Naive thymus-derived CD4-positive, alpha-beta T cell (primary cell): ENCODE measurements at regions not wholly inside any gene's neighbourhood (a gene's known extent, or its start where the extent isn't known, plus 50 kb on each side); places are given as distances from the start of the nearest gene placed in this dataset.

Experiments
- ATAC-seq: fragments of 150-1000 bp; cut with Tn5 transposase; 2 replicates; pipeline ENCODE4 v1.10.0; 2021; ENCODE audit warnings: mild to moderate bottlenecking, moderate library complexity
- CTCF ChIA-PET: fragments of 350-600 bp; sonication (Branson Sonifier 250); formaldehyde crosslinking; loops from one replicate; lab custom pipeline; 2021; ENCODE audit warnings: antibody characterized with exemption; lab: Charles Lee
- POLR2A ChIA-PET: fragments of 350-600 bp; sonication (Branson Sonifier 250); formaldehyde crosslinking; loops from one replicate; lab custom pipeline; 2021; ENCODE audit warnings: antibody characterized with exemption, inconsistent platforms; lab: Charles Lee
- DNase-seq, 9 donors: peaks; one replicate each; pipeline versions ENCODE4 v3.0.0 to v3.0.0-alpha.2; 2020 to 2022; ENCODE audit warnings: mixed read lengths in 1 of 9
- H3K27ac ChIP-seq: one replicate; pipeline ENCODE4 v1.7.0; 2013; ENCODE audit warnings: mild to moderate bottlenecking, low read depth, low read length, moderate library complexity
- H3K27me3 ChIP-seq, 2 donors: one replicate each; pipeline ENCODE4 v1.7.0; 2013; ENCODE audit warnings: low read length in 2 of 2, mild to moderate bottlenecking in 2 of 2, moderate library complexity in 2 of 2; ENCODE audit not compliant: control insufficient read depth in 2 of 2, insufficient read depth in 2 of 2
- H3K36me3 ChIP-seq, 3 experiments: 1 replicate in 2 of 3; 2 replicates in 1 of 3; pipeline ENCODE4 v1.7.0; 2013; ENCODE audit warnings: low read length in 3 of 3, mild to moderate bottlenecking in 3 of 3, moderate library complexity in 1 of 3; ENCODE audit not compliant: insufficient read depth in 3 of 3, control insufficient read depth in 2 of 3
- H3K4me1 ChIP-seq, 2 donors: one replicate each; pipeline ENCODE4 v1.7.0; 2013; ENCODE audit warnings: low read length in 2 of 2, mild to moderate bottlenecking in 2 of 2, moderate library complexity in 1 of 2; ENCODE audit not compliant: control insufficient read depth in 2 of 2, insufficient read depth in 2 of 2
- H3K4me3 ChIP-seq: 2 replicates; pipeline ENCODE4 v1.7.0; 2013; ENCODE audit warnings: mild to moderate bottlenecking, low read length
- H3K9me3 ChIP-seq, 3 experiments: 1 replicate in 2 of 3; 2 replicates in 1 of 3; pipeline ENCODE4 v1.7.0; 2013; ENCODE audit warnings: low read length in 3 of 3; ENCODE audit not compliant: control insufficient read depth in 2 of 3
- H3K27ac Mint-ChIP-seq, 9 donors: one replicate each; pipeline ENCODE4 v1.8.0; 2020 to 2022; ENCODE audit warnings: mixed read lengths in 9 of 9, mild to moderate bottlenecking in 8 of 9, moderate library complexity in 5 of 9, inconsistent platforms in 2 of 9
- H3K27me3 Mint-ChIP-seq, 5 donors: one replicate each; pipeline ENCODE4 v1.8.0; 2021 to 2022; ENCODE audit warnings: mixed read lengths in 5 of 5, mild to moderate bottlenecking in 1 of 5
- H3K36me3 Mint-ChIP-seq, 5 donors: one replicate each; pipeline ENCODE4 v1.8.0; 2020 to 2022; ENCODE audit warnings: mixed read lengths in 5 of 5, mild to moderate bottlenecking in 3 of 5, inconsistent platforms in 1 of 5
- H3K4me1 Mint-ChIP-seq, 7 donors: one replicate each; pipeline ENCODE4 v1.8.0; 2020 to 2022; ENCODE audit warnings: mixed read lengths in 7 of 7, mild to moderate bottlenecking in 3 of 7, inconsistent platforms in 1 of 7
- H3K4me3 Mint-ChIP-seq, 10 donors: one replicate each; pipeline ENCODE4 v1.8.0; 2020 to 2022; ENCODE audit warnings: mild to moderate bottlenecking in 10 of 10, mixed read lengths in 10 of 10, moderate library complexity in 6 of 10, inconsistent platforms in 2 of 10
- H3K9me3 Mint-ChIP-seq, 11 donors: one replicate each; pipeline ENCODE4 v1.8.0; 2020 to 2022; ENCODE audit warnings: mixed read lengths in 11 of 11, mild to moderate bottlenecking in 4 of 11, inconsistent platforms in 1 of 11, moderate library complexity in 1 of 11
- intact Hi-C, 2 donors: fragments of 100-400 bp; cut with micrococcal nuclease; formaldehyde crosslinking; loops; one replicate each; pipeline ENCODE4 v1.15.1; 2023

DNA sequence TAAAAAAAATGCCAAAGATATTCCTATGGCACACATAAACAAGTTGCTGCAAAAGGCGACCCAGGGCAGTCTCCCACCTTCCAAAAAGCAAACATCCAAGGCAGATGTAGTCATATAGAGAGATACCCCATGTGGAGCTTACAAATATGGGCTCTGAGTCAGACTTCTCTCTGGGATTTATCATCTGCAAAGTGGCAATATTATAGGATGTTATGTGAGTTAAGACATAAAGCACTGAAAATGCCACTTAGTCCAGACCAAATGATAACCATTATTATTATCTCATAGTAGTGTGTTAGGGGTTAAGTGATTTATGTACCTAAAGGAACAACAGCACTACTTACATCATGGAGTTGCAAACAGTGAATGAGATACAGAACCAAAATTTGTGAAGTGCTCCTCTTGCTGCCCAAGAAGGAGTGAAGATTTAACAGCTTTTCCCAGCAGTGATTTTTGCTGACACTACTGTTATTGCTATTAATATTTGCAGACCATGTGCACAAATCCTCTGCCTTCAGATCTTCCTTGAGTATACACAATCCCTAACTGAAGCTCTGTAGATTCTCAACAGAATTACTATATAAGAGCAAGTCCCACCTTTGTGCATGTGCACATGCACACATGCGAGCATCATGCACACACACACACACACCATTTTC is 560.0 kb upstream of the SALL1 start:
- CTCF ChIA-PET, result no interaction called here
- Histone ChIP-seq H3K27ac (no peak overlapping the region), H3K4me3 (no peak overlapping the region), H3K27me3 (no peaks in the 10 kb centered on the region), H3K36me3 (no peaks in the 10 kb centered on the region), H3K9me3 (peaks cover 0 to 7% (median 0%) of the 10 kb centered on the region in 3 experiments), H3K4me1 (no peaks in the 10 kb centered on the region)
- ATAC-seq, result no peak
- Mint-ChIP-seq H3K36me3 (peaks cover 0 to 7% (median 0%) of the 10 kb centered on the region in 5 donors), H3K4me3 (no peak overlapping the region), H3K27ac (no peak overlapping the region), H3K9me3 (peaks cover 5 to 34% (median 22%) of the 10 kb centered on the region in 11 donors), H3K27me3 (peaks cover 0 to 5% (median 0%) of the 10 kb centered on the region in 5 donors), H3K4me1 (peaks cover 0 to 6% (median 0%) of the 10 kb centered on the region in 7 donors)
- POLR2A ChIA-PET, result no interaction called here
- no peak for DNase-seq
- intact Hi-C loops, result no loop called here

- Histone ChIP-seq H3K27me3 (no peaks in the 10 kb centered on the region), H3K4me1 (no peaks in the 10 kb centered on the region), H3K27ac (no peak overlapping the region), H3K9me3 (peaks cover 0 to 7% (median 0%) of the 10 kb centered on the region in 3 experiments), H3K4me3 (no peak overlapping the region), H3K36me3 (no peaks in the 10 kb centered on the region)
- DNase-seq (no peak), ATAC-seq (no peak)
- Mint-ChIP-seq H3K27me3 (peaks cover 0 to 5% (median 0%) of the 10 kb centered on the region in 5 donors), H3K9me3 (peaks cover 5 to 35% (median 24%) of the 10 kb centered on the region in 11 donors), H3K36me3 (peaks cover 0 to 7% (median 0%) of the 10 kb centered on the region in 5 donors), H3K4me3 (no peak overlapping the region), H3K27ac (no peak overlapping the region), H3K4me1 (peaks cover 0 to 6% (median 0%) of the 10 kb centered on the region in 7 donors)
- ChIA-PET CTCF (no interaction called here), POLR2A (no interaction called here)
- intact Hi-C loops, result no loop called here
Observed at GRCh38 chr16:51710186-51710585, 559.1 kb upstream of the SALL1 start.

- ChIA-PET POLR2A (no interaction called here), CTCF (no interaction called here)
- Histone ChIP-seq H3K27me3 (no peaks in the 10 kb centered on the region), H3K27ac (no peak overlapping the region), H3K4me1 (no peaks in the 10 kb centered on the region), H3K36me3 (no peaks in the 10 kb centered on the region), H3K4me3 (no peak overlapping the region), H3K9me3 (no peaks in the 10 kb centered on the region)
- Mint-ChIP-seq H3K27me3 (peaks cover 0 to 5% (median 0%) of the 10 kb centered on the region in 5 donors), H3K36me3 (peaks cover 0 to 12% (median 1%) of the 10 kb centered on the region in 5 donors), H3K4me1 (peaks cover 0 to 6% (median 0%) of the 10 kb centered on the region in 7 donors), H3K4me3 (no peak overlapping the region), H3K9me3 (peaks cover 7 to 42% (median 35%) of the 10 kb centered on the region in 11 donors), H3K27ac (no peak overlapping the region)
- ATAC-seq (no peak), DNase-seq (no peak)
- intact Hi-C loops, result no loop called here
Observed at GRCh38 chr16:51708861-51709260, 557.8 kb upstream of the SALL1 start.

- Histone ChIP-seq H3K4me3 (no peak overlapping the region), H3K9me3 (no peaks in the 10 kb centered on the region), H3K27ac (no peak overlapping the region), H3K36me3 (no peaks in the 10 kb centered on the region), H3K4me1 (no peaks in the 10 kb centered on the region), H3K27me3 (no peaks in the 10 kb centered on the region)
- peaks cover 10 to 46% (median 32%) of the 10 kb centered on the region in 11 donors for H3K9me3 Mint-ChIP-seq
- intact Hi-C loops, result no loop called here
- H3K4me1 Mint-ChIP-seq, result peaks cover 0 to 6% (median 0%) of the 10 kb centered on the region in 7 donors
- POLR2A ChIA-PET, result no interaction called here
- no peak overlapping the region for H3K4me3 Mint-ChIP-seq
- H3K27ac Mint-ChIP-seq, result no peak overlapping the region
- CTCF ChIA-PET, result no interaction called here
- ATAC-seq (no peak), DNase-seq (no peak)
- H3K36me3 Mint-ChIP-seq, result peaks cover 0 to 14% (median 4%) of the 10 kb centered on the region in 5 donors
- peaks cover 0 to 5% (median 0%) of the 10 kb centered on the region in 5 donors for H3K27me3 Mint-ChIP-seq
Observed at GRCh38 chr16:51707666-51708065, 556.6 kb upstream of the SALL1 start.

DNA sequence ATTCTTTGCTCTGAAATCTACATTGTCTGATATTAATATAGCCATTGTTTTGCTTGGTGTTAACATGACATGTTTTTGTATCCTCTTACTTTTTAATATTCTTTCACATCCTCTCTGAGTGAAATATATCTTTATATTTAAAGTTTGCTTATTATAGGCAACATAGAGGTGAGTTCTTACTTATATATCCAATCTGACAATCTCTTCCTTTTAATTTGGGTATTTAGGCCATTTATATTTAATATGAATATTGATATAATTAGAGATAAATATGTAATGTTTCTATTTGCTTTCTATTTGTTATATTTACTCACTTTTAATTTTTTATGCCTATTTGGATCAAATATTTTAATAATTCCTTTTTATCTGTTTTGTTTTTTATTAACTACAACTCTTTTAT is 554.1 kb upstream of the SALL1 start:
- Mint-ChIP-seq H3K27ac (no peak overlapping the region), H3K4me3 (no peak overlapping the region), H3K4me1 (peaks cover 0 to 6% (median 0%) of the 10 kb centered on the region in 7 donors), H3K27me3 (peaks cover 0 to 5% (median 0%) of the 10 kb centered on the region in 5 donors), H3K36me3 (peaks cover 0 to 14% (median 4%) of the 10 kb centered on the region in 5 donors), H3K9me3 (peaks cover 10 to 46% (median 32%) of the 10 kb centered on the region in 11 donors)
- ATAC-seq, result no peak
- intact Hi-C loops, result no loop called here
- H3K4me1 ChIP-seq, result no peaks in the 10 kb centered on the region
- no peaks in the 10 kb centered on the region for H3K27me3 ChIP-seq
- no peak overlapping the region for H3K4me3 ChIP-seq
- POLR2A ChIA-PET, result no interaction called here
- no peaks in the 10 kb centered on the region for H3K9me3 ChIP-seq
- no peak overlapping the region for H3K27ac ChIP-seq
- CTCF ChIA-PET, result interaction anchor here (0.6 kb wide), 1 partner anchor 45 kb away, joined by 4 read pairs; no protein-coding TSS in a partner anchor
- DNase-seq, result no peak
- no peaks in the 10 kb centered on the region for H3K36me3 ChIP-seq

- Mint-ChIP-seq H3K36me3 (peaks cover 0 to 9% (median 4%) of the 10 kb centered on the region in 5 donors), H3K27me3 (no peaks in the 10 kb centered on the region), H3K9me3 (peaks cover 7 to 37% (median 19%) of the 10 kb centered on the region in 11 donors), H3K27ac (no peak overlapping the region), H3K4me1 (peaks cover 0 to 2% (median 0%) of the 10 kb centered on the region in 7 donors), H3K4me3 (no peak overlapping the region)
- no peaks in the 10 kb centered on the region for H3K36me3 ChIP-seq
- no peak overlapping the region for H3K27ac ChIP-seq
- no peaks in the 10 kb centered on the region for H3K27me3 ChIP-seq
- intact Hi-C loops, result no loop called here
- ATAC-seq, result no peak
- ChIA-PET POLR2A (no interaction called here), CTCF (no interaction called here)
- DNase-seq, result no peak
- no peaks in the 10 kb centered on the region for H3K9me3 ChIP-seq
- H3K4me1 ChIP-seq, result no peaks in the 10 kb centered on the region
- no peak overlapping the region for H3K4me3 ChIP-seq
Observed at GRCh38 chr16:51701025-51701424, 550.0 kb upstream of the SALL1 start.
